ENCODE measurements at regions not wholly inside any gene's neighbourhood (a gene's known extent, or its start where the extent isn't known, plus 50 kb on each side); places are given as distances from the start of the nearest gene placed in this dataset.

- TF ChIP-seq CTCF (IDR thresholded peaks at IDR 0.05; ENCODE audit: low read length) (no peak), EZH2 (optimal IDR thresholded peaks at IDR 0.05; ENCODE audit: low read depth, low read length) (no peak), EZH2phosphoT487 (IDR thresholded peaks at IDR 0.05; ENCODE audit: low read length) (no peak)
Observed at GRCh38 chr2:125479143-125479636, 1176.8 kb upstream of the GYPC start.
